Mucosa of stomach (tissue), 1 donor: ENCODE measurements at regions not wholly inside any gene's neighbourhood (a gene's known extent, or its start where the extent isn't known, plus 50 kb on each side); places are given as distances from the start of the nearest gene placed in this dataset.

ENCODE experiments used
- H3K27me3 ChIP-seq: one replicate; pipeline ENCODE4 v1.7.0; 2013; ENCODE audit warnings: mild to moderate bottlenecking, low read length; ENCODE audit not compliant: control insufficient read depth, insufficient read depth
- H3K36me3 ChIP-seq: one replicate; pipeline ENCODE4 v1.7.0; 2013; ENCODE audit warnings: low read length; ENCODE audit not compliant: control insufficient read depth, insufficient read depth
- H3K4me1 ChIP-seq: one replicate; pipeline ENCODE4 v1.7.0; 2013; ENCODE audit warnings: mild to moderate bottlenecking, low read length; ENCODE audit not compliant: control insufficient read depth, insufficient read depth
- H3K4me3 ChIP-seq: one replicate; pipeline ENCODE4 v1.7.0; 2013; ENCODE audit warnings: low read length
- H3K9ac ChIP-seq: one replicate; pipeline ENCODE4 v1.7.0; 2013; ENCODE audit warnings: mild to moderate bottlenecking, low read length, moderate library complexity
- H3K9me3 ChIP-seq: one replicate; pipeline ENCODE4 v1.7.0; 2013; ENCODE audit warnings: mild to moderate bottlenecking, low read length, moderate library complexity; ENCODE audit not compliant: control insufficient read depth
- donor health status: Pancreatic carcinoma.

- Histone ChIP-seq H3K9ac (no peak overlapping the region), H3K4me1 (peaks cover 6% of the 10 kb centered on the region), H3K36me3 (no peaks in the 10 kb centered on the region), H3K27me3 (no peaks in the 10 kb centered on the region), H3K4me3 (no peak overlapping the region), H3K9me3 (no peaks in the 10 kb centered on the region)
Measured at GRCh38 chr6:156450421-156450820, 326.8 kb upstream of the ARID1B start.

DNA sequence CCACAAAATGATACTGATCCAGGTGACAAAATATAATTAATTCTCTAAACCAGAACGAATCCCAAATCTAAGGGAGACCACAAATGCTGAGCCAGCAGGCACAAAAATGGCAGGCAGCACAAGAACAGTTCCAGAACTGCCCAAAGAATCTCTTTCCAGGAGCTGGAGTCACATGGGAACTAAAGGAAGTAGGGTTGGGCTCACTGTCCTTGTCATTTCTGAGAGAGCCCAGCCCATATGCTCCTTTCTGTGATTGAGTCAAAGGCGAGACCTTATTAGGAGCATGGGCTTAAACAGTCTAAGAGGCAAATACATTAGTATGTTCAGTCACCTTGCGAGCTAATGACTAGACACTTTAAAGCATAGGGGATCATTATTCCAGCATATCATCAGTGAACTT lies 327.6 kb upstream of the ARID1B start:
- Histone ChIP-seq H3K4me1 (peaks cover 6% of the 10 kb centered on the region), H3K27me3 (no peaks in the 10 kb centered on the region), H3K36me3 (no peaks in the 10 kb centered on the region), H3K9ac (no peak overlapping the region), H3K9me3 (no peaks in the 10 kb centered on the region), H3K4me3 (no peak overlapping the region)

GRCh38 chr6:156449128-156449527 lies 328.1 kb upstream of the ARID1B start:
- H3K9me3 ChIP-seq: no peaks in the 10 kb centered on the region

DNA sequence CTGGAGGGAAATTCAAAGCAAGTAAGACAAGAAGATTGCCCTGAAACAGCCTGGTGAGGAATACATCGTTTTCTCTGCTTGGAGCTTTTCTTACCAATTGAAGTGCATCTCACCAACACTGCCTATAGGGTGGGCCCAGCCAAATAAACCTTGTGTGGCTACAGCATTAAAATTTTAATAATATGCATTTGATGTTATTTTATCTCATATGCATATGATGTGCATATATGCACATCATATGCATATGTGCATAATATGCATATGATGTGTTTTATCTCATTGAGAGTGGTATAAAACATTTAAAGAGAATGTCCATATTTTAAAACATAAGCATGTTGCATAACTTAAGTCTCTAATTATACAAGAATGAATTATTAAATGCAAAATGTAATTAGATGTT lies 328.6 kb upstream of the ARID1B start:
- Histone ChIP-seq H3K9me3 (no peaks in the 10 kb centered on the region), H3K4me3 (no peak overlapping the region), H3K27me3 (no peaks in the 10 kb centered on the region), H3K4me1 (peaks cover 6% of the 10 kb centered on the region), H3K36me3 (no peaks in the 10 kb centered on the region), H3K9ac (no peak overlapping the region)

More at GRCh38 chr6:156449128-156449527, 328.1 kb upstream of the ARID1B start:
- Histone ChIP-seq H3K27me3 (no peaks in the 10 kb centered on the region), H3K4me1 (peaks cover 6% of the 10 kb centered on the region), H3K36me3 (no peaks in the 10 kb centered on the region), H3K4me3 (no peak overlapping the region), H3K9ac (no peak overlapping the region)

- H3K9ac ChIP-seq: no peak overlapping the region
Measured at GRCh38 chr6:156440688-156441087, 336.5 kb upstream of the ARID1B start.

GRCh38 chr6:156438350-156438923 lies 338.7 kb upstream of the ARID1B start:
- Histone ChIP-seq H3K4me1 (peaks cover 24% of the 10 kb centered on the region), H3K36me3 (no peaks in the 10 kb centered on the region), H3K9me3 (no peaks in the 10 kb centered on the region), H3K27me3 (no peaks in the 10 kb centered on the region), H3K9ac (no peak overlapping the region), H3K4me3 (no peak overlapping the region)

More at GRCh38 chr6:156440688-156441087, 336.5 kb upstream of the ARID1B start:
- H3K9me3 ChIP-seq: no peaks in the 10 kb centered on the region
- H3K36me3 ChIP-seq: no peaks in the 10 kb centered on the region
- H3K27me3 ChIP-seq: no peaks in the 10 kb centered on the region
- no peak overlapping the region for H3K4me3 ChIP-seq
- H3K4me1 ChIP-seq: peaks cover 17% of the 10 kb centered on the region

- no peak overlapping the region for H3K4me3 ChIP-seq
- peaks cover 24% of the 10 kb centered on the region for H3K4me1 ChIP-seq
- H3K36me3 ChIP-seq: no peaks in the 10 kb centered on the region
- H3K9ac ChIP-seq: no peak overlapping the region
- no peaks in the 10 kb centered on the region for H3K27me3 ChIP-seq
- no peaks in the 10 kb centered on the region for H3K9me3 ChIP-seq
Measured at GRCh38 chr6:156437121-156437879, 339.9 kb upstream of the ARID1B start.

- Histone ChIP-seq H3K4me1 (peaks cover 24% of the 10 kb centered on the region), H3K4me3 (no peak overlapping the region), H3K9me3 (no peaks in the 10 kb centered on the region), H3K27me3 (no peaks in the 10 kb centered on the region), H3K9ac (no peak overlapping the region), H3K36me3 (no peaks in the 10 kb centered on the region)
Measured at GRCh38 chr6:156434795-156435190, 342.4 kb upstream of the ARID1B start.

GRCh38 chr6:156434049-156434794 lies 343.0 kb upstream of the ARID1B start:
- H3K27me3 ChIP-seq: no peaks in the 10 kb centered on the region
- peaks cover 24% of the 10 kb centered on the region for H3K4me1 ChIP-seq
- H3K36me3 ChIP-seq: no peaks in the 10 kb centered on the region
- no peaks in the 10 kb centered on the region for H3K9me3 ChIP-seq
- no peak overlapping the region for H3K9ac ChIP-seq
- H3K4me3 ChIP-seq: no peak overlapping the region

DNA sequence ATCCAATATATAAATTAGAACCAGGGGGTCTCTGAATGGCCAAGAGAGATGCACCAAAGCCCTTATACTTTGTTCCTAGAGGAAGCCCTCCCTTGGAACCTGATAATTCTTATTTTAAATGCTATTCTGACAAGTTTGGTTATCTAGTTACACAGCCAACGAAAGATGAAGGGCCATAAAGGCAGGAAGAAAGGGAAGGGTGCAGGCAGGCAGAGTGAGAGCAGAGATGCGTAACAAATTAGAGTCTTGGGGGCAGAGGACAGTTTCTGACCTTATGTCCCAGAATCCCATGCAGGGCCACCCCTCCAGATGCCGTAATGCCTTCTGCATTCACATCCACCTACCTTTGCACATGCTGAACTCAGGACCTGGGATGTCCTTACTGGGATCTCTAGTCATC lies 344.6 kb upstream of the ARID1B start:
- Histone ChIP-seq H3K9ac (no peak overlapping the region), H3K4me3 (no peak overlapping the region), H3K4me1 (peaks cover 22% of the 10 kb centered on the region), H3K27me3 (no peaks in the 10 kb centered on the region), H3K36me3 (no peaks in the 10 kb centered on the region), H3K9me3 (no peaks in the 10 kb centered on the region)

DNA sequence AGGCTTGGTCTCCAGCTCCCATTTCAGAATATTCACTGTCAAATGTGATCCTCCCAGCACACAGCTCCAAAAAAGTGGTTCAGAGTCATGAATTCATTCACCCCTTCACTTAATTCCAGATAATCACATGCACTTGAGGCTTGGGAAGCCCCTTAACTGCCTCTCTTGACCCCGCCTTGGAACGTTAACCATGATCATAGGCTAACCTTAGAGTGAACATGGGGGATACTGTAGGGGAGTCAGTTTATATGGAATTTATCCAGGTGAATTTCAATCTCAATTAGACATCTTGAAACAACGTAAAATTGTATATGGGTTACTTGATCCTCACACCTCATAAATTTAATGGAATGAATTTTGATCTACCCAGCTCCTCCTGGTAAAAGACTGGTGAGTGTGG lies 346.8 kb upstream of the ARID1B start:
- Histone ChIP-seq H3K9ac (no peak overlapping the region), H3K9me3 (no peaks in the 10 kb centered on the region), H3K27me3 (no peaks in the 10 kb centered on the region), H3K36me3 (no peaks in the 10 kb centered on the region), H3K4me1 (peaks cover 15% of the 10 kb centered on the region), H3K4me3 (no peak overlapping the region)

DNA sequence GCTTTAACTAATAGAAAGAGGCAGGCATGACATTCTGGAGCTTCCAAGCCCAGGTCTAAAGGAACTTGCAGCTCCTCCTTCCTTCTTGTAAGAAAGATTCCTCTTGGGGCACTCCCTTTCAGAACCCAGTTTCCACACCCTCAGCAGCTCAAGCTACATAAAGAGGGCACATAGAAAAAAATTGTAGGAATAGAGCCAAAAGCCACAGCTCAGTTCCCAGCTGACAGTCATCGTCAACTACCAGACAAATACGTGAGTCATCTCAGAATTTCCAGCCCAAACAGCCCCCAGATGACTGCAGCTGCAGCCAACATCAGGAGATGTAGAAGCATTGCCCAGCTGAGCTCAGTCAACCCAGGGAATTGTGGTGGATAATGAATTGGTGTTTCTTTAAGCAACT lies 349.8 kb upstream of the ARID1B start:
- Histone ChIP-seq H3K9ac (no peak overlapping the region), H3K4me3 (no peak overlapping the region), H3K27me3 (no peaks in the 10 kb centered on the region), H3K4me1 (peaks cover 22% of the 10 kb centered on the region), H3K9me3 (no peaks in the 10 kb centered on the region), H3K36me3 (no peaks in the 10 kb centered on the region)
